Naive thymus-derived CD4-positive, alpha-beta T cell (primary cell): ENCODE measurements at regions not wholly inside any gene's neighbourhood (a gene's known extent, or its start where the extent isn't known, plus 50 kb on each side); places are given as distances from the start of the nearest gene placed in this dataset.

Source experiments
- ATAC-seq: fragments of 150-1000 bp; cut with Tn5 transposase; 2 replicates; pipeline ENCODE4 v1.10.0; 2021; ENCODE audit warnings: mild to moderate bottlenecking, moderate library complexity
- CTCF ChIA-PET: fragments of 350-600 bp; sonication (Branson Sonifier 250); formaldehyde crosslinking; loops from one replicate; lab custom pipeline; 2021; ENCODE audit warnings: antibody characterized with exemption; lab: Charles Lee
- POLR2A ChIA-PET: fragments of 350-600 bp; sonication (Branson Sonifier 250); formaldehyde crosslinking; loops from one replicate; lab custom pipeline; 2021; ENCODE audit warnings: antibody characterized with exemption, inconsistent platforms; lab: Charles Lee
- DNase-seq, 9 donors: peaks; one replicate each; pipeline versions ENCODE4 v3.0.0 to v3.0.0-alpha.2; 2020 to 2022; ENCODE audit warnings: mixed read lengths in 1 of 9
- H3K27ac ChIP-seq: one replicate; pipeline ENCODE4 v1.7.0; 2013; ENCODE audit warnings: mild to moderate bottlenecking, low read depth, low read length, moderate library complexity
- H3K27me3 ChIP-seq, 2 donors: one replicate each; pipeline ENCODE4 v1.7.0; 2013; ENCODE audit warnings: low read length in 2 of 2, mild to moderate bottlenecking in 2 of 2, moderate library complexity in 2 of 2; ENCODE audit not compliant: control insufficient read depth in 2 of 2, insufficient read depth in 2 of 2
- H3K36me3 ChIP-seq, 3 experiments: 1 replicate in 2 of 3; 2 replicates in 1 of 3; pipeline ENCODE4 v1.7.0; 2013; ENCODE audit warnings: low read length in 3 of 3, mild to moderate bottlenecking in 3 of 3, moderate library complexity in 1 of 3; ENCODE audit not compliant: insufficient read depth in 3 of 3, control insufficient read depth in 2 of 3
- H3K4me1 ChIP-seq, 2 donors: one replicate each; pipeline ENCODE4 v1.7.0; 2013; ENCODE audit warnings: low read length in 2 of 2, mild to moderate bottlenecking in 2 of 2, moderate library complexity in 1 of 2; ENCODE audit not compliant: control insufficient read depth in 2 of 2, insufficient read depth in 2 of 2
- H3K4me3 ChIP-seq: 2 replicates; pipeline ENCODE4 v1.7.0; 2013; ENCODE audit warnings: mild to moderate bottlenecking, low read length
- H3K9me3 ChIP-seq, 3 experiments: 1 replicate in 2 of 3; 2 replicates in 1 of 3; pipeline ENCODE4 v1.7.0; 2013; ENCODE audit warnings: low read length in 3 of 3; ENCODE audit not compliant: control insufficient read depth in 2 of 3
- H3K27ac Mint-ChIP-seq, 9 donors: one replicate each; pipeline ENCODE4 v1.8.0; 2020 to 2022; ENCODE audit warnings: mixed read lengths in 9 of 9, mild to moderate bottlenecking in 8 of 9, moderate library complexity in 5 of 9, inconsistent platforms in 2 of 9
- H3K27me3 Mint-ChIP-seq, 5 donors: one replicate each; pipeline ENCODE4 v1.8.0; 2021 to 2022; ENCODE audit warnings: mixed read lengths in 5 of 5, mild to moderate bottlenecking in 1 of 5
- H3K36me3 Mint-ChIP-seq, 5 donors: one replicate each; pipeline ENCODE4 v1.8.0; 2020 to 2022; ENCODE audit warnings: mixed read lengths in 5 of 5, mild to moderate bottlenecking in 3 of 5, inconsistent platforms in 1 of 5
- H3K4me1 Mint-ChIP-seq, 7 donors: one replicate each; pipeline ENCODE4 v1.8.0; 2020 to 2022; ENCODE audit warnings: mixed read lengths in 7 of 7, mild to moderate bottlenecking in 3 of 7, inconsistent platforms in 1 of 7
- H3K4me3 Mint-ChIP-seq, 10 donors: one replicate each; pipeline ENCODE4 v1.8.0; 2020 to 2022; ENCODE audit warnings: mild to moderate bottlenecking in 10 of 10, mixed read lengths in 10 of 10, moderate library complexity in 6 of 10, inconsistent platforms in 2 of 10
- H3K9me3 Mint-ChIP-seq, 11 donors: one replicate each; pipeline ENCODE4 v1.8.0; 2020 to 2022; ENCODE audit warnings: mixed read lengths in 11 of 11, mild to moderate bottlenecking in 4 of 11, inconsistent platforms in 1 of 11, moderate library complexity in 1 of 11
- intact Hi-C, 2 donors: fragments of 100-400 bp; cut with micrococcal nuclease; formaldehyde crosslinking; loops; one replicate each; pipeline ENCODE4 v1.15.1; 2023

GRCh38 chr6:139436957-139437348, 62.5 kb upstream of the CITED2 start:
- Histone ChIP-seq H3K27ac (no peak overlapping the region), H3K4me3 (no peak overlapping the region), H3K9me3 (no peaks in the 10 kb centered on the region), H3K36me3 (no peaks in the 10 kb centered on the region), H3K27me3 (no peaks in the 10 kb centered on the region), H3K4me1 (no peaks in the 10 kb centered on the region)
- Mint-ChIP-seq H3K9me3 (peaks cover 0 to 8% (median 0%) of the 10 kb centered on the region in 11 donors), H3K4me3 (no peak overlapping the region), H3K4me1 (peaks cover 0 to 13% (median 0%) of the 10 kb centered on the region in 7 donors), H3K36me3 (peaks cover 0 to 5% (median 0%) of the 10 kb centered on the region in 5 donors), H3K27me3 (peaks cover 0 to 6% (median under 1%) of the 10 kb centered on the region in 5 donors), H3K27ac (no peak overlapping the region)
- CTCF ChIA-PET: no interaction called here
- DNase-seq: no peak
- intact Hi-C loops: no loop called here
- no peak for ATAC-seq
- POLR2A ChIA-PET: no interaction called here

DNA sequence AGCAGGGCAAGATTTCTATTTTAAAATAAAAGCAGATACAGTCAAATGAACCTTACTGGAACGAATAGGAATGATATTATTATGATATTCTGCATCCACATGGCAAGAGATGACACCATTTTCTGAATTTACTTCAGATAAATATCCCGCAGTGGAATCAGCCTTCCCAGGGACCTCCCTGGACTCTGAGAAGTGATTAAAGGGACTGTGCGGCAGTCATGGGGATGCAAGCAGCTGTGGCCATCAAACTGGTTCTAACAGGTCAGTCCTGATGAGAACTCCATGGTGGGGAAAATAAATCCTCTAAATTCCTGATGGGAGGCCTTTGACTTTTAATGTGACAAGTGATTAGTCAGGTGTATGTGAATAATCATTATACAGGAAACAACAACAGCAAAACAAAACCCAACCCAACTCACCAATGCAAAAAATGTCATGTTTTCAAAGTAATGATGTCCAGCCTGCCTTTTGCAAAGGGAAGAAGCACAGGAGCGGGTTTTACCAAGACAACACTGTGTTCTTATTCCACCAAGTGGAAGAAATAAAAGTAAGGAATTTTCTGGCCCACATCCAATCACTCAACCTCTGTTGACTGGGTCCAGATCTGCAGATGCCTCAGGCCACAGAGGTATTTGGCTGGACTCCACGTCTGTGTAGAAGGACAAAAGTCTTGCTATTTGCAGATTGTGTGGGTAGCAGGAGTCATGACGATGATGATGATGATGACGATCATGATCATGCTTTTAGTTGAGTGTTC, 61.9 kb upstream of the CITED2 start:
- ChIA-PET CTCF (no interaction called here), POLR2A (no interaction called here)
- Mint-ChIP-seq H3K27me3 (peaks cover 0 to 6% (median 0%) of the 10 kb centered on the region in 5 donors), H3K4me3 (no peak overlapping the region), H3K4me1 (peaks cover 0 to 13% (median 0%) of the 10 kb centered on the region in 7 donors), H3K9me3 (peaks cover 0 to 10% (median 2%) of the 10 kb centered on the region in 11 donors), H3K36me3 (peaks cover 0 to 5% (median 0%) of the 10 kb centered on the region in 5 donors), H3K27ac (no peak overlapping the region)
- ATAC-seq: no peak
- Histone ChIP-seq H3K9me3 (no peaks in the 10 kb centered on the region), H3K27ac (no peak overlapping the region), H3K36me3 (no peaks in the 10 kb centered on the region), H3K4me1 (no peaks in the 10 kb centered on the region), H3K27me3 (no peaks in the 10 kb centered on the region), H3K4me3 (no peak overlapping the region)
- DNase-seq: no peak
- intact Hi-C loops: no loop called here

DNA sequence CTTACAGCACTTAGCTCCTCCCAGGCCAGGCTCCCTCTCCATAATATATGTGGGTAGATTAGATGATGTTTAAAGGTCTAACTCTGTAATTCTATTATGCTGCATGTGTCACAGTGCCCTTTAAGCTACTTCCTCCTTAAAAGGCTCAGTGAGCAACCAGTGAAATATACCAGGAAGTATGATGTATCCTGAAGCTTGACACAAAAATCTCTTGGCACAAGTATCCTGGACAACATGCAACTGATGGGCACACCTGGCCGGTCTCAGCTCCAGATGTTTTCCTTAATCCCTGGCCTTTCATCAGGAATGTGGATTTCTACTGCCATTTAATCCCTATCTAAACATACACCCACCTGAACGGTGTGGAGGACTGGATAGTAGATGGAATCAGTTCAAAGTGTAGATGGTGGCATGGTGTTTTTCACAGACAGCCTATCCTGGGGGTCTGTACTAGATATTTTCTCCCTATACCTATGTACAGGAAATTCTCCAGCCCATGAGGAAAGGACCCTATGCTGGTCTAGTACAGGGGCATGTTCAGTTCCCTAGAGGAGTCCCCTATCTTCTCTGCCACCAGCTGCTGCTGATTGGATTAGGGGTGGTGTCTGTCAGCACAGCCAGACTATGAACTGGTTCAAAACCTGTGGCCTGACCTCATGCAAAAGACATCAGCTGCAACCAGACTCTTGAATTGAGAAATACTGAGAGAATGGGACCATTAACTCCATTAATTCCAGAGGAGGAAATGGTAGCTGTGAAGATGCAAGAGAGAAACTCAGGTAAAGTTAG, 59.4 kb upstream of the CITED2 start:
- H3K4me3 Mint-ChIP-seq: no peak overlapping the region
- intact Hi-C loops: no loop called here
- Histone ChIP-seq H3K36me3 (no peaks in the 10 kb centered on the region), H3K27me3 (no peaks in the 10 kb centered on the region), H3K27ac (no peak overlapping the region), H3K9me3 (no peaks in the 10 kb centered on the region), H3K4me3 (no peak overlapping the region), H3K4me1 (no peaks in the 10 kb centered on the region)
- H3K27ac Mint-ChIP-seq: no peak overlapping the region
- peak; percentile 60 for ATAC-seq
- H3K4me1 Mint-ChIP-seq: peaks cover 0 to 6% (median 0%) of the 10 kb centered on the region in 7 donors
- H3K36me3 Mint-ChIP-seq: no peaks in the 10 kb centered on the region
- peaks cover 0 to 12% (median 2%) of the 10 kb centered on the region in 11 donors for H3K9me3 Mint-ChIP-seq
- CTCF ChIA-PET: no interaction called here
- peaks cover 0 to 9% (median 1%) of the 10 kb centered on the region in 5 donors for H3K27me3 Mint-ChIP-seq
- POLR2A ChIA-PET: no interaction called here
- DNase-seq: no peak

GRCh38 chr6:139431602-139431956, 57.1 kb upstream of the CITED2 start:
- CTCF ChIA-PET: no interaction called here
- ATAC-seq: no peak
- peak overlapping the region in 2 of 9 donors; percentile 16 to 43 for H3K27ac Mint-ChIP-seq
- POLR2A ChIA-PET: no interaction called here
- Histone ChIP-seq H3K36me3 (no peaks in the 10 kb centered on the region), H3K27me3 (no peaks in the 10 kb centered on the region), H3K4me1 (no peaks in the 10 kb centered on the region), H3K27ac (no peak overlapping the region), H3K9me3 (no peaks in the 10 kb centered on the region), H3K4me3 (no peak overlapping the region)
- peaks cover 0 to 6% (median 0%) of the 10 kb centered on the region in 7 donors for H3K4me1 Mint-ChIP-seq
- peaks cover 0 to 12% (median 2%) of the 10 kb centered on the region in 11 donors for H3K9me3 Mint-ChIP-seq
- no peaks in the 10 kb centered on the region for H3K36me3 Mint-ChIP-seq
- H3K4me3 Mint-ChIP-seq: no peak overlapping the region
- intact Hi-C loops: no loop called here
- peaks cover 0 to 16% (median 6%) of the 10 kb centered on the region in 5 donors for H3K27me3 Mint-ChIP-seq
- no peak for DNase-seq

GRCh38 chr6:139430899-139431601, 56.6 kb upstream of the CITED2 start:
- H3K9me3 ChIP-seq: no peaks in the 10 kb centered on the region
- Mint-ChIP-seq H3K4me3 (no peak overlapping the region), H3K36me3 (no peaks in the 10 kb centered on the region), H3K9me3 (peaks cover 0 to 12% (median 2%) of the 10 kb centered on the region in 11 donors), H3K27ac (peak overlapping the region in 2 of 9 donors; percentile 16 to 43), H3K27me3 (peaks cover under 1 to 17% (median 6%) of the 10 kb centered on the region in 5 donors), H3K4me1 (peaks cover 0 to 6% (median 0%) of the 10 kb centered on the region in 7 donors)
- CTCF ChIA-PET: no interaction called here
- H3K27ac ChIP-seq: no peak overlapping the region
- POLR2A ChIA-PET: no interaction called here
- H3K4me1 ChIP-seq: no peaks in the 10 kb centered on the region
- H3K36me3 ChIP-seq: no peaks in the 10 kb centered on the region
- DNase-seq (no peak), ATAC-seq (no peak)
- no peaks in the 10 kb centered on the region for H3K27me3 ChIP-seq
- intact Hi-C loops: no loop called here
- H3K4me3 ChIP-seq: no peak overlapping the region

DNA sequence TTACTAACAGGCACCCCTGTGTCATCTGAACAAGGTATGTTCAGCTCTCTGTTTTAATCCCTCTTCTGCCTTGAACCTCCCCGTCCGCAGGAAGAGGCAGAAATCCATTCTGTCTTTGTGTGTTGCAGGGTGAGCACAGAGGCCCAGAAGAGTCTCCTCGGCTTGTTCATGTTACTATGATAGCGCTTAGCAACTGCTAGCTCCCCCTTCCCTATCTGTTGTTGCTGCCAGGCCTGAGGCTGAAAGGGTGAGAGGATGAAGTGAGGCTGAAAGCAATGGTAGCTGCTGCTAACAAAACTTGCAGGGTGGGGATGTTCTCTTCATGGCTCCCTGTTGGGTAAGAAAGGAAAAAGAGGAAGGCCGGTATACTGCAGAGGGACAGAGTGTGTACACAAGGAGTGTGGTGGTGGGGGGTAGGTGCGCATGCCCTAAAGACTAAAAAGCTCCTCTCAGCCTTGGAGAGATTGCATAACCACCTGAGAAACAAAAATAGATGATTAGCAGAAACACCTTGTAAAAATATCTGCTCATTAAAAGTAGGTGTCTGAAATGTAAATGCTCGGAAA, 55.2 kb upstream of the CITED2 start:
- Histone ChIP-seq H3K4me3 (no peak overlapping the region), H3K4me1 (no peaks in the 10 kb centered on the region), H3K27me3 (no peaks in the 10 kb centered on the region), H3K9me3 (no peaks in the 10 kb centered on the region), H3K36me3 (no peaks in the 10 kb centered on the region), H3K27ac (no peak overlapping the region)
- Mint-ChIP-seq H3K36me3 (no peaks in the 10 kb centered on the region), H3K4me1 (peaks cover 0 to 6% (median 0%) of the 10 kb centered on the region in 7 donors), H3K27ac (no peak overlapping the region), H3K27me3 (peaks cover 9 to 25% (median 11%) of the 10 kb centered on the region in 5 donors), H3K9me3 (peaks cover 0 to 12% (median 2%) of the 10 kb centered on the region in 11 donors), H3K4me3 (no peak overlapping the region)
- CTCF ChIA-PET: no interaction called here
- POLR2A ChIA-PET: no interaction called here
- DNase-seq (no peak), ATAC-seq (no peak)
- intact Hi-C loops: no loop called here
